BLaER1 treated with 17β-estradiol and CSF1 and Interleukin-3, amounts not matched to agents 10 nM and 100 nM (cell line): ENCODE measurements at regions not wholly inside any gene's neighbourhood (a gene's known extent, or its start where the extent isn't known, plus 50 kb on each side); places are given as distances from the start of the nearest gene placed in this dataset.

Experiments used
- H3K27ac ChIP-seq, 11 experiments: shearing (Covaris generic); formaldehyde crosslinking; 2 replicates each; pipeline ENCODE4 v1.8.1; 2022
- H3K27me3 ChIP-seq, 11 experiments: shearing (Covaris generic); formaldehyde crosslinking; 2 replicates each; pipeline ENCODE4 v1.8.1; 2022
- H3K36me3 ChIP-seq, 11 experiments: shearing (Covaris generic); formaldehyde crosslinking; 2 replicates each; pipeline ENCODE4 v1.8.1; 2022
- H3K4me1 ChIP-seq, 10 experiments: shearing (Covaris generic); formaldehyde crosslinking; 2 replicates each; pipeline ENCODE4 v1.8.1; 2022
- H3K4me2 ChIP-seq, 11 experiments: shearing (Covaris generic); formaldehyde crosslinking; 2 replicates each; pipeline ENCODE4 v1.8.1; 2022
- H3K4me3 ChIP-seq, 10 experiments: shearing (Covaris generic); formaldehyde crosslinking; 2 replicates each; pipeline ENCODE4 v1.8.1; 2022
- H3K9ac ChIP-seq, 11 experiments: shearing (Covaris generic); formaldehyde crosslinking; 2 replicates each; pipeline ENCODE4 v1.8.1; 2022
- H3K9me3 ChIP-seq, 11 experiments: shearing (Covaris generic); formaldehyde crosslinking; replicated peaks in 1 of 11; 2 replicates each; pipeline ENCODE4 v1.8.1; 2022
- H4K20me1 ChIP-seq, 11 experiments: shearing (Covaris generic); formaldehyde crosslinking; 2 replicates each; pipeline ENCODE4 v1.8.1; 2022
- Cebpa-rat ChIP-seq, 11 experiments: shearing (Covaris generic); IDR thresholded peaks; 2 replicates each; pipeline ENCODE4 v1.8.1; 2022

GRCh38 chr1:108082738-108083562 lies 117.2 kb downstream of the SLC25A24 start:
- H3K4me1 ChIP-seq: peaks cover 36 to 51% (median 44%) of the 10 kb centered on the region in 10 experiments
- no peak overlapping the region for H3K9ac ChIP-seq
- 0 out of 22 replicates have a peak overlapping the region, but pooled peaks of 1 of the 11 experiments have one; percentile 23 for H3K27ac ChIP-seq
- no peak overlapping the region for H3K4me3 ChIP-seq
- H4K20me1 ChIP-seq: no peaks in the 10 kb centered on the region
- no peak for TF ChIP-seq Cebpa-rat (IDR thresholded peaks at IDR 0.05)
- H3K4me2 ChIP-seq: peak overlapping the region in 10 of 11 experiments; percentile 0 to 69 (median 23); a peak in 13 of 22 replicates
- H3K27me3 ChIP-seq: no peaks in the 10 kb centered on the region
- H3K9me3 ChIP-seq: no peaks in the 10 kb centered on the region
- no peaks in the 10 kb centered on the region for H3K36me3 ChIP-seq

GRCh38 chr1:108082001-108082400 lies 117.0 kb upstream of the VAV3 start:
- H3K27me3 ChIP-seq: no peaks in the 10 kb centered on the region
- peaks cover 44 to 61% (median 52%) of the 10 kb centered on the region in 10 experiments for H3K4me1 ChIP-seq
- peaks cover 0 to 5% (median under 1%) of the 10 kb centered on the region in 11 experiments; a peak in 2 of 22 replicates for H3K9me3 ChIP-seq
- no peaks in the 10 kb centered on the region for H4K20me1 ChIP-seq
- H3K9ac ChIP-seq: no peak overlapping the region
- no peak overlapping the region for H3K4me3 ChIP-seq
- H3K27ac ChIP-seq: no peak overlapping the region; a peak in 1 of 22 replicates
- no peak for TF ChIP-seq Cebpa-rat (IDR thresholded peaks at IDR 0.05)
- peak overlapping the region in 10 of 11 experiments; percentile 0 to 69 (median 26); a peak in 15 of 22 replicates for H3K4me2 ChIP-seq
- H3K36me3 ChIP-seq: no peaks in the 10 kb centered on the region

- H3K27ac ChIP-seq: peak overlapping the region in 3 of 11 experiments; percentile 50 to 60 (median 52); a peak in 5 of 22 replicates
- H4K20me1 ChIP-seq: no peaks in the 10 kb centered on the region
- no peak overlapping the region for H3K4me3 ChIP-seq
- peaks cover 0 to 11% (median 8%) of the 10 kb centered on the region in 11 experiments; a peak in 5 of 22 replicates for H3K9me3 ChIP-seq
- no peaks in the 10 kb centered on the region for H3K36me3 ChIP-seq
- H3K9ac ChIP-seq: no peak overlapping the region
- no peaks in the 10 kb centered on the region for H3K27me3 ChIP-seq
- no peak for TF ChIP-seq Cebpa-rat (IDR thresholded peaks at IDR 0.05)
- H3K4me1 ChIP-seq: peaks cover 48 to 67% (median 54%) of the 10 kb centered on the region in 10 experiments
- H3K4me2 ChIP-seq: peak overlapping the region in 9 of 11 experiments; percentile 49 to 87 (median 71); a peak in 17 of 22 replicates
Observed at GRCh38 chr1:108080448-108080847, 115.5 kb upstream of the VAV3 start.

- Histone ChIP-seq H3K9ac (peak overlapping the region in 1 of 11 experiments; percentile 25; a peak in 3 of 22 replicates), H3K27ac (peak overlapping the region in 8 of 11 experiments; percentile 7 to 60 (median 42); a peak in 13 of 22 replicates)
Observed at GRCh38 chr1:108079440-108080025, 114.6 kb upstream of the VAV3 start.

GRCh38 chr1:108077991-108078390 lies 113.0 kb upstream of the VAV3 start:
- peak overlapping the region in 7 of 11 experiments; percentile 12 to 39 (median 21); a peak in 10 of 22 replicates for H3K27ac ChIP-seq
- peak overlapping the region; percentile 50 to 87 (median 58) for H3K4me2 ChIP-seq
- H3K9me3 ChIP-seq: peaks cover 0 to 11% (median 8%) of the 10 kb centered on the region in 11 experiments; a peak in 5 of 22 replicates
- H3K27me3 ChIP-seq: no peaks in the 10 kb centered on the region
- no peak overlapping the region for H3K9ac ChIP-seq
- peaks cover 53 to 88% (median 64%) of the 10 kb centered on the region in 10 experiments for H3K4me1 ChIP-seq
- H4K20me1 ChIP-seq: no peaks in the 10 kb centered on the region
- H3K4me3 ChIP-seq: no peak overlapping the region
- TF ChIP-seq Cebpa-rat (IDR thresholded peaks at IDR 0.05): no peak
- no peaks in the 10 kb centered on the region for H3K36me3 ChIP-seq

More at GRCh38 chr1:108079440-108080025, 114.6 kb upstream of the VAV3 start:
- no peak for TF ChIP-seq Cebpa-rat (IDR thresholded peaks at IDR 0.05)
- H3K36me3 ChIP-seq: no peaks in the 10 kb centered on the region
- peak overlapping the region; percentile 30 to 87 (median 71); a peak in 21 of 22 replicates for H3K4me2 ChIP-seq
- H3K27me3 ChIP-seq: no peaks in the 10 kb centered on the region
- peak overlapping the region in 3 of 10 experiments; percentile 5 to 21 (median 6); a peak in 2 of 20 replicates for H3K4me3 ChIP-seq
- H3K4me1 ChIP-seq: peaks cover 56 to 77% (median 62%) of the 10 kb centered on the region in 10 experiments
- peaks cover 0 to 11% (median 8%) of the 10 kb centered on the region in 11 experiments; a peak in 5 of 22 replicates for H3K9me3 ChIP-seq
- no peaks in the 10 kb centered on the region for H4K20me1 ChIP-seq

GRCh38 chr1:108075055-108075454 lies 110.1 kb upstream of the VAV3 start:
- Histone ChIP-seq H3K4me2 (peak overlapping the region; percentile 2 to 77 (median 34); a peak in 14 of 22 replicates), H3K36me3 (no peaks in the 10 kb centered on the region), H3K4me1 (peaks cover 34 to 90% (median 45%) of the 10 kb centered on the region in 10 experiments), H3K9ac (no peak overlapping the region), H4K20me1 (no peaks in the 10 kb centered on the region), H3K27ac (peak overlapping the region in 6 of 11 experiments; percentile 31 to 67 (median 52); a peak in 9 of 22 replicates), H3K9me3 (peaks cover 0 to 11% (median 8%) of the 10 kb centered on the region in 11 experiments; a peak in 5 of 22 replicates), H3K4me3 (no peak overlapping the region), H3K27me3 (no peaks in the 10 kb centered on the region)
- no peak for TF ChIP-seq Cebpa-rat (IDR thresholded peaks at IDR 0.05)

- Histone ChIP-seq H3K27me3 (no peaks in the 10 kb centered on the region), H3K9ac (peak overlapping the region in 1 of 11 experiments; percentile 8; a peak in 1 of 22 replicates), H3K4me2 (peak overlapping the region in 6 of 11 experiments; percentile 2 to 77 (median 68); a peak in 11 of 22 replicates), H3K4me3 (no peak overlapping the region), H3K36me3 (no peaks in the 10 kb centered on the region), H4K20me1 (no peaks in the 10 kb centered on the region), H3K4me1 (peaks cover 20 to 76% (median 34%) of the 10 kb centered on the region in 10 experiments), H3K9me3 (peaks cover 0 to 11% (median 8%) of the 10 kb centered on the region in 11 experiments; a peak in 5 of 22 replicates), H3K27ac (peak overlapping the region in 3 of 11 experiments; percentile 58 to 73 (median 61); a peak in 5 of 22 replicates)
- TF ChIP-seq Cebpa-rat (IDR thresholded peaks at IDR 0.05): no peak
Observed at GRCh38 chr1:108072776-108073175, 107.8 kb upstream of the VAV3 start.

- Histone ChIP-seq H3K4me2 (peak overlapping the region in 7 of 11 experiments; percentile 0 to 77 (median 66); a peak in 11 of 22 replicates), H3K9ac (peak overlapping the region in 2 of 11 experiments; percentile 8 to 52; a peak in 5 of 22 replicates), H3K36me3 (no peaks in the 10 kb centered on the region), H3K27me3 (no peaks in the 10 kb centered on the region), H3K9me3 (peaks cover 0 to 10% (median 8%) of the 10 kb centered on the region in 11 experiments; a peak in 5 of 22 replicates), H3K4me1 (peaks cover 17 to 75% (median 32%) of the 10 kb centered on the region in 10 experiments; a peak in 19 of 20 replicates), H3K27ac (peak overlapping the region in 4 of 11 experiments; percentile 32 to 73 (median 60); a peak in 7 of 22 replicates), H4K20me1 (no peaks in the 10 kb centered on the region), H3K4me3 (no peak overlapping the region)
- no peak for TF ChIP-seq Cebpa-rat (IDR thresholded peaks at IDR 0.05)
Observed at GRCh38 chr1:108072212-108072611, 107.2 kb upstream of the VAV3 start.
